Stomach (tissue), 4 donors: ENCODE measurements at regions not wholly inside any gene's neighbourhood (a gene's known extent, or its start where the extent isn't known, plus 50 kb on each side); places are given as distances from the start of the nearest gene placed in this dataset.

Experiments
- POLR2A ChIP-seq, 4 donors: fragments of 450-650 bp; IDR thresholded peaks; one replicate each; pipeline ENCODE4 v1.6.1; 2016; ENCODE audit warnings: antibody characterized with exemption in 4 of 4, control low read depth in 2 of 4, mild to moderate bottlenecking in 1 of 4, moderate library complexity in 1 of 4
- TF ChIP-seq, protein P1 (sequence below), 7 experiments: fragments of 450-650 bp in 4 of 7; fragments of 200-600 bp in 3 of 7; sonication (generic) in 3 of 7; IDR thresholded peaks; one replicate each; pipeline ENCODE4 v1.5.1; 2016 to 2019; ENCODE audit warnings: antibody characterized with exemption in 7 of 7, control low read depth in 2 of 7, mild to moderate bottlenecking in 1 of 7

DNA sequence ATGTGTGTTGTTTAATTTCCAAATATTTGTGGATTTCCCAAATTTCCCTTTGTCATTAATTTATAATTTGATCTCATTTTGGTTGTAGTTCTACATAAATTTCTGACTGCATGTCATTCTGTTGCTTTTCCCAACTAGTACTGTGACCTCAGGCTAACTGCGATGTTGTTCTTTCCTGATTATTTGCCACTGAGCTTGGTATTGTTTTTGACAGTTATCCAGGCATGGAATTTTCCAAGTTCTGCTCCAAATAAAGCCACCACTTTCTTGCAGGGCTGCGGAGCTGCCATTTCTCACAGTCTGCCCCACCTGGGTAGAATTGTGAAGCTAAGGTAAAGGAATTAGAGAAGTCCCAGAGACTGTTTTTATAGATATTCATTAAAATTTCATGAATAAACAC is 328.8 kb downstream of the ZNF674 start:
- TF ChIP-seq, protein P1, sequence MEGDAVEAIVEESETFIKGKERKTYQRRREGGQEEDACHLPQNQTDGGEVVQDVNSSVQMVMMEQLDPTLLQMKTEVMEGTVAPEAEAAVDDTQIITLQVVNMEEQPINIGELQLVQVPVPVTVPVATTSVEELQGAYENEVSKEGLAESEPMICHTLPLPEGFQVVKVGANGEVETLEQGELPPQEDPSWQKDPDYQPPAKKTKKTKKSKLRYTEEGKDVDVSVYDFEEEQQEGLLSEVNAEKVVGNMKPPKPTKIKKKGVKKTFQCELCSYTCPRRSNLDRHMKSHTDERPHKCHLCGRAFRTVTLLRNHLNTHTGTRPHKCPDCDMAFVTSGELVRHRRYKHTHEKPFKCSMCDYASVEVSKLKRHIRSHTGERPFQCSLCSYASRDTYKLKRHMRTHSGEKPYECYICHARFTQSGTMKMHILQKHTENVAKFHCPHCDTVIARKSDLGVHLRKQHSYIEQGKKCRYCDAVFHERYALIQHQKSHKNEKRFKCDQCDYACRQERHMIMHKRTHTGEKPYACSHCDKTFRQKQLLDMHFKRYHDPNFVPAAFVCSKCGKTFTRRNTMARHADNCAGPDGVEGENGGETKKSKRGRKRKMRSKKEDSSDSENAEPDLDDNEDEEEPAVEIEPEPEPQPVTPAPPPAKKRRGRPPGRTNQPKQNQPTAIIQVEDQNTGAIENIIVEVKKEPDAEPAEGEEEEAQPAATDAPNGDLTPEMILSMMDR (IDR thresholded peaks at IDR 0.05), result no peak
- TF ChIP-seq POLR2A (IDR thresholded peaks at IDR 0.05), result no peak
